ENCODE measurements at regions not wholly inside any gene's neighbourhood (a gene's known extent, or its start where the extent isn't known, plus 50 kb on each side); places are given as distances from the start of the nearest gene placed in this dataset.
A peak's percentile ranks its signal among the peaks of the same experiment; 100 is the strongest.
"Not testable (repeated sequence)": the region's sequence is repeated elsewhere in the genome, so short reads cannot be mapped to it uniquely, and the experiment has no call there.

DNA sequence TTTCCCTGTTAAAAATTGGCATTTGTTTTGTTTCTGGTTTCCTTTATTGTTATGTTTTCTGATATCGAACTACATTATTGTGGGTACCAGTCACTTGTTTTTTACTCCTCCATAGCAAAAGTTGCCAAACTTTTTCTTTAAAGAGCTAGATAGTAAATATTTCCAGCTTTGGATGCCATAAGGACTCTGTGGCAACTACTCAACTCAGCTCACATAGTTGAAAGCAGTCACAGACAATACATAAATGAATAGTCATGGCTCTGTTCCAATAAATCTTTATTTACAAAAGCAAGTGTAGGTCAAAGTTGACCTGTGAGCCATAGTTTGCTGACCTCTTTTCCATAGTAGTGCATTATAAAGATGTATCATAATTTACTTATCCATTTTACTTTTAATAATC lies 305.0 kb downstream of the RASEF start:
- WGBS (ENCODE audit: insufficient coverage), result no CpG with 5 or more reads among the region's 1 CpG
- no peak for DNase-seq
- no peak overlapping the region for H3K4me3 ChIP-seq (ENCODE audit: low read length)
- no peaks in the 10 kb centered on the region for H3K4me1 ChIP-seq (ENCODE audit: control insufficient read depth, insufficient read depth, low read length)
- H3K9me3 ChIP-seq (replicated peaks; ENCODE audit: control insufficient read depth, low read depth, low read length), result peaks cover 3% of the 10 kb centered on the region
- H3K27me3 ChIP-seq (ENCODE audit: control insufficient read depth, insufficient read depth, low read length), result no peaks in the 10 kb centered on the region
- no peaks in the 10 kb centered on the region for H3K36me3 ChIP-seq (ENCODE audit: control insufficient read depth, insufficient read depth, low read length)
- no peak overlapping the region for H3K27ac ChIP-seq (ENCODE audit: low read length)

- no CpG with 5 or more reads among the region's 1 CpG for WGBS (ENCODE audit: insufficient coverage)
- H3K4me3 ChIP-seq (ENCODE audit: low read length), result no peak overlapping the region
- no peaks in the 10 kb centered on the region for H3K4me1 ChIP-seq (ENCODE audit: control insufficient read depth, insufficient read depth, low read length)
- peaks cover 3% of the 10 kb centered on the region for H3K9me3 ChIP-seq (replicated peaks; ENCODE audit: control insufficient read depth, low read depth, low read length)
- H3K27me3 ChIP-seq (ENCODE audit: control insufficient read depth, insufficient read depth, low read length), result no peaks in the 10 kb centered on the region
- no peak overlapping the region for H3K27ac ChIP-seq (ENCODE audit: low read length)
- no peaks in the 10 kb centered on the region for H3K36me3 ChIP-seq (ENCODE audit: control insufficient read depth, insufficient read depth, low read length)
- DNase-seq, result no peak
Measured at GRCh38 chr9:82761027-82761426, 301.9 kb downstream of the RASEF start.

DNA sequence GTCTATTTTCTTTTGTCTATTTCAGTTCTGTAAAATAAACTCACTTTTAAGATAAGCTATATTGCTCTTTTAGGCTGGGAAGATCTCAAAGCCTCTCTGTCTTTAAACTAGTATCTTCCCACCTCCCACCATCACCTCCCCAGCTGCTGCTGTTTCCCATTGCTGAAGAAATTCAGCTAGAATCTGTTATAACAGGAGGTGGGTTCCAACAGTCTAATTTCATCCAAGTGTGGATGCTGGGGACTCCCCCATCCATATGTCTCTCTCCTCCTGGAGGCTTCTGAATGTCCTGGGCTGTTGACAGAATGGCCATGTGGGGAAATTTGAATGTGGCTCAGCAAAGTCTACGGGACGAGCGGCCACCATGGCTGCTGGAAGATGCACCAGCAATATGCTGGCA lies 301.0 kb downstream of the RASEF start:
- no peak overlapping the region for H3K27ac ChIP-seq (ENCODE audit: low read length)
- H3K36me3 ChIP-seq (ENCODE audit: control insufficient read depth, insufficient read depth, low read length), result no peaks in the 10 kb centered on the region
- 79% methylated on average over 3 of the region's 3 CpGs for WGBS (ENCODE audit: insufficient coverage)
- no peak for DNase-seq
- H3K4me3 ChIP-seq (ENCODE audit: low read length), result no peak overlapping the region
- H3K27me3 ChIP-seq (ENCODE audit: control insufficient read depth, insufficient read depth, low read length), result no peaks in the 10 kb centered on the region
- H3K4me1 ChIP-seq (ENCODE audit: control insufficient read depth, insufficient read depth, low read length), result no peaks in the 10 kb centered on the region
- peaks cover 3% of the 10 kb centered on the region for H3K9me3 ChIP-seq (replicated peaks; ENCODE audit: control insufficient read depth, low read depth, low read length)

DNA sequence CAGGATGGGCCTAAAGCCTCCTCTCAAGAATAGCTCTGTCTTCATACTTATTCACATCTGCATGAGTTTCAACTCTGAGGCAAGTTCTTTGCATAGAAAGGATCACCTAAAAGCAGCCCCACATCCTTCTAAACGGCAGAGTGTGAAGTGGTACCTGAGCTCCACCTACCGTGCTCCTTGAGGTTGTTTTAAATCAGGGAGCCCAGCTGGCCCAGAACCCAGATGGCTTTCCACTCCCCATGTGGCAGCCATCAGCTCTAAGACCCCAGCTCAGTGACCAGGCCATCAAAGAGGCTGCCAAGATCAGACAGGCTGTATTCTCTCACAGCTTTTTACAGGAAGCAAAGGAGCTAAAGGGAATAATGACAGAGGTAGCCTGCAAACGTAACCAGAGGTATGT lies 299.3 kb downstream of the RASEF start:
- Histone ChIP-seq H3K27ac (ENCODE audit: low read length) (no peak overlapping the region), H3K27me3 (ENCODE audit: control insufficient read depth, insufficient read depth, low read length) (no peaks in the 10 kb centered on the region), H3K9me3 (replicated peaks; ENCODE audit: control insufficient read depth, low read depth, low read length) (no peaks in the 10 kb centered on the region), H3K4me3 (ENCODE audit: low read length) (no peak overlapping the region), H3K36me3 (ENCODE audit: control insufficient read depth, insufficient read depth, low read length) (no peaks in the 10 kb centered on the region), H3K4me1 (ENCODE audit: control insufficient read depth, insufficient read depth, low read length) (no peaks in the 10 kb centered on the region)
- WGBS (ENCODE audit: insufficient coverage), result 0% methylated on average over 1 of the region's 3 CpGs
- DNase-seq, result peak; percentile 10

GRCh38 chr9:82764061-82764668 lies 298.8 kb downstream of the RASEF start:
- H3K4me1 ChIP-seq (ENCODE audit: control insufficient read depth, insufficient read depth, low read length), result no peaks in the 10 kb centered on the region
- H3K27ac ChIP-seq (ENCODE audit: low read length), result no peak overlapping the region
- H3K9me3 ChIP-seq (replicated peaks; ENCODE audit: control insufficient read depth, low read depth, low read length), result no peaks in the 10 kb centered on the region
- WGBS (ENCODE audit: insufficient coverage), result no CpG with 5 or more reads among the region's 5 CpGs
- H3K27me3 ChIP-seq (ENCODE audit: control insufficient read depth, insufficient read depth, low read length), result no peaks in the 10 kb centered on the region
- no peak overlapping the region for H3K4me3 ChIP-seq (ENCODE audit: low read length)
- H3K36me3 ChIP-seq (ENCODE audit: control insufficient read depth, insufficient read depth, low read length), result no peaks in the 10 kb centered on the region
- peak; percentile 23 for DNase-seq

DNA sequence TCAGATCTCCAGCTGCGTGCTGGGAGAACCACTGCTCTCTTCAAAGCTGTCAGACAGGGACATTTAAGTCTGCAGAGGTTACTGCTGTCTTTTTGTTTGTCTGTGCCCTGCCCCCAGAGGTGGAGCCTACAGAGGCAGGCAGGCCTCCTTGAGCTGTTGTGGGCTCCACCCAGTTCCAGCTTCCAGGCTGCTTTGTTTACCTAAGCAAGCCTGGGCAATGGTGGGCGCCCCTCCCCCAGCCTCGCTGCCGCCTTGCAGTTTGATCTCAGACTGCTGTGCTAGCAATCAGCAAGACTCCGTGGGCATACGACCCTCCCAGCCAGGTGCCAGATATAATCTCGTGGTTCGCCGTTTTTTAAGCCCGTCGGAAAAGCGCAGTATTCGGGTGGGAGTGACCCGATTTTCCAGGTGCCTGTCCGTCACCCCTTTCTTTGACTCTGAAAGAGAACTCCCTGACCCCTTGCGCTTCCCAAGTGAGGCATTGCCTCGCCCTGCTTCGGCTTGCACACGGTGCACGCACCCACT lies 288.2 kb downstream of the RASEF start:
- WGBS (ENCODE audit: insufficient coverage), result 85% methylated on average over 17 of the region's 20 CpGs
- not testable (repeated sequence) for H3K27ac ChIP-seq (ENCODE audit: low read length); H3K9me3 ChIP-seq (replicated peaks; ENCODE audit: control insufficient read depth, low read depth, low read length); H3K4me3 ChIP-seq (ENCODE audit: low read length); H3K27me3 ChIP-seq (ENCODE audit: control insufficient read depth, insufficient read depth, low read length); H3K36me3 ChIP-seq (ENCODE audit: control insufficient read depth, insufficient read depth, low read length); H3K4me1 ChIP-seq (ENCODE audit: control insufficient read depth, insufficient read depth, low read length); DNase-seq

DNA sequence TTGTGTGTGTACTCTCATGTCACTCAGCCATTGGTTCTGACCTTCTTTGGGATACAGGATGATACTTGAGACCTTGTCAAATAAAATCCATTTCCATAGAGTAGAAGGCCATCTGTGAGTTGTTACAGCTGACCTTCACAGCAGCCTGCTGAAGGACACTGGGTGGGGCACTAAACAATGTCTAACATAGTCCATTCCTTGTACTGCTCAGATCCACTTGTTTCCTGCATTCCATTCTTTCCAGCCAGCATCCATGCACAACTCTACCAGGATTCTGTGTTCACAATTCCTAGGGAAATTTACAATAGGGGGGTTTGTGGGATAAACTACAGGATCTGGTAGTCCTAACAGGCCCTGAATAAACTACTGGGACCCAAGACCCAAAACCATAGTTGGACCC lies 286.4 kb downstream of the RASEF start:
- Histone ChIP-seq H3K4me1 (ENCODE audit: control insufficient read depth, insufficient read depth, low read length) (no peaks in the 10 kb centered on the region), H3K36me3 (ENCODE audit: control insufficient read depth, insufficient read depth, low read length) (no peaks in the 10 kb centered on the region), H3K4me3 (ENCODE audit: low read length) (no peak overlapping the region), H3K9me3 (replicated peaks; ENCODE audit: control insufficient read depth, low read depth, low read length) (no peaks in the 10 kb centered on the region), H3K27me3 (ENCODE audit: control insufficient read depth, insufficient read depth, low read length) (no peaks in the 10 kb centered on the region), H3K27ac (ENCODE audit: low read length) (no peak overlapping the region)
- no peak for DNase-seq

GRCh38 chr9:82777366-82777765 lies 285.6 kb downstream of the RASEF start:
- no CpG with 5 or more reads among the region's 3 CpGs for WGBS (ENCODE audit: insufficient coverage)
- H3K36me3 ChIP-seq (ENCODE audit: control insufficient read depth, insufficient read depth, low read length), result no peaks in the 10 kb centered on the region
- no peaks in the 10 kb centered on the region for H3K4me1 ChIP-seq (ENCODE audit: control insufficient read depth, insufficient read depth, low read length)
- H3K27me3 ChIP-seq (ENCODE audit: control insufficient read depth, insufficient read depth, low read length), result no peaks in the 10 kb centered on the region
- no peak overlapping the region for H3K27ac ChIP-seq (ENCODE audit: low read length)
- no peaks in the 10 kb centered on the region for H3K9me3 ChIP-seq (replicated peaks; ENCODE audit: control insufficient read depth, low read depth, low read length)
- DNase-seq, result no peak
- H3K4me3 ChIP-seq (ENCODE audit: low read length), result no peak overlapping the region

- not testable (repeated sequence) for H3K27ac ChIP-seq (ENCODE audit: low read length); DNase-seq; H3K4me1 ChIP-seq (ENCODE audit: control insufficient read depth, insufficient read depth, low read length); H3K9me3 ChIP-seq (replicated peaks; ENCODE audit: control insufficient read depth, low read depth, low read length); H3K4me3 ChIP-seq (ENCODE audit: low read length); H3K36me3 ChIP-seq (ENCODE audit: control insufficient read depth, insufficient read depth, low read length); H3K27me3 ChIP-seq (ENCODE audit: control insufficient read depth, insufficient read depth, low read length)
- WGBS (ENCODE audit: insufficient coverage), result no CpG with 5 or more reads among the region's 4 CpGs
Measured at GRCh38 chr9:82778923-82779322, 284.0 kb downstream of the RASEF start.

GRCh38 chr9:82780017-82780416 lies 282.9 kb downstream of the RASEF start:
- Histone ChIP-seq H3K9me3 (replicated peaks; ENCODE audit: control insufficient read depth, low read depth, low read length) (no peaks in the 10 kb centered on the region), H3K36me3 (ENCODE audit: control insufficient read depth, insufficient read depth, low read length) (no peaks in the 10 kb centered on the region), H3K27ac (ENCODE audit: low read length) (no peak overlapping the region), H3K4me1 (ENCODE audit: control insufficient read depth, insufficient read depth, low read length) (no peaks in the 10 kb centered on the region), H3K27me3 (ENCODE audit: control insufficient read depth, insufficient read depth, low read length) (no peaks in the 10 kb centered on the region), H3K4me3 (ENCODE audit: low read length) (no peak overlapping the region)
- no CpG with 5 or more reads among the region's 2 CpGs for WGBS (ENCODE audit: insufficient coverage)
- no peak for DNase-seq

GRCh38 chr9:82781921-82782392 lies 281.0 kb downstream of the RASEF start:
- WGBS (ENCODE audit: insufficient coverage), result 53% methylated on average over 4 of the region's 6 CpGs
- Histone ChIP-seq H3K4me3 (ENCODE audit: low read length) (no peak overlapping the region), H3K27ac (ENCODE audit: low read length) (no peak overlapping the region)

More at GRCh38 chr9:82781921-82782392, 281.0 kb downstream of the RASEF start:
- no peaks in the 10 kb centered on the region for H3K36me3 ChIP-seq (ENCODE audit: control insufficient read depth, insufficient read depth, low read length)
- DNase-seq, result peak; percentile 38
- no peaks in the 10 kb centered on the region for H3K27me3 ChIP-seq (ENCODE audit: control insufficient read depth, insufficient read depth, low read length)
- H3K4me1 ChIP-seq (ENCODE audit: control insufficient read depth, insufficient read depth, low read length), result no peaks in the 10 kb centered on the region
- no peaks in the 10 kb centered on the region for H3K9me3 ChIP-seq (replicated peaks; ENCODE audit: control insufficient read depth, low read depth, low read length)

Data from muscle of leg (tissue), 3 donors.